ENCODE measurements at regions not wholly inside any gene's neighbourhood (a gene's known extent, or its start where the extent isn't known, plus 50 kb on each side); places are given as distances from the start of the nearest gene placed in this dataset.

GRCh38 chr13:111946214-111946613 is 120.7 kb upstream of the SOX1 start:
- intact Hi-C loops (cut with micrococcal nuclease; ENCODE audit: unreplicated experiment) = no loop called here
- no TSS peak for BruUV-seq (replicated peaks)
- Mint-ChIP-seq H3K9me3 (ENCODE audit: low read depth, unreplicated experiment) (peaks cover 6% of the 10 kb centered on the region), H3K4me3 (ENCODE audit: low read depth, unreplicated experiment) (no peak overlapping the region), H3K27ac (ENCODE audit: unreplicated experiment) (no peak overlapping the region), H3K36me3 (ENCODE audit: insufficient read depth, unreplicated experiment) (no peaks in the 10 kb centered on the region), H3K4me1 (ENCODE audit: low read depth, unreplicated experiment) (no peaks in the 10 kb centered on the region), H3K27me3 (ENCODE audit: unreplicated experiment) (no peaks in the 10 kb centered on the region)
- no peak for TF ChIP-seq CTCF (IDR thresholded peaks at IDR 0.05; ENCODE audit: unreplicated experiment)
- no peak for DNase-seq
- CTCF ChIA-PET = no interaction called here

GRCh38 chr13:111947026-111947810 is 119.7 kb upstream of the SOX1 start:
- Mint-ChIP-seq H3K4me3 (ENCODE audit: low read depth, unreplicated experiment) (no peak overlapping the region), H3K9me3 (ENCODE audit: low read depth, unreplicated experiment) (peaks cover under 1% of the 10 kb centered on the region), H3K4me1 (ENCODE audit: low read depth, unreplicated experiment) (no peaks in the 10 kb centered on the region), H3K36me3 (ENCODE audit: insufficient read depth, unreplicated experiment) (no peaks in the 10 kb centered on the region), H3K27me3 (ENCODE audit: unreplicated experiment) (no peaks in the 10 kb centered on the region), H3K27ac (ENCODE audit: unreplicated experiment) (no peak overlapping the region)
- no peak for TF ChIP-seq CTCF (IDR thresholded peaks at IDR 0.05; ENCODE audit: unreplicated experiment)
- BruUV-seq (replicated peaks) = no TSS peak
- intact Hi-C loops (cut with micrococcal nuclease; ENCODE audit: unreplicated experiment) = no loop called here
- DNase-seq = no peak
- CTCF ChIA-PET = no interaction called here

GRCh38 chr13:111947876-111948275 is 119.1 kb upstream of the SOX1 start:
- no peak overlapping the region for H3K27ac Mint-ChIP-seq (ENCODE audit: unreplicated experiment)
- BruUV-seq (replicated peaks) = no TSS peak
- no peak for TF ChIP-seq CTCF (IDR thresholded peaks at IDR 0.05; ENCODE audit: unreplicated experiment)
- H3K4me3 Mint-ChIP-seq (ENCODE audit: low read depth, unreplicated experiment) = no peak overlapping the region
- no peak for DNase-seq
- CTCF ChIA-PET = no interaction called here
- H3K36me3 Mint-ChIP-seq (ENCODE audit: insufficient read depth, unreplicated experiment) = no peaks in the 10 kb centered on the region
- H3K9me3 Mint-ChIP-seq (ENCODE audit: low read depth, unreplicated experiment) = no peaks in the 10 kb centered on the region
- H3K4me1 Mint-ChIP-seq (ENCODE audit: low read depth, unreplicated experiment) = no peaks in the 10 kb centered on the region
- intact Hi-C loops (cut with micrococcal nuclease; ENCODE audit: unreplicated experiment) = no loop called here
- no peaks in the 10 kb centered on the region for H3K27me3 Mint-ChIP-seq (ENCODE audit: unreplicated experiment)

GRCh38 chr13:111948281-111948680 is 118.7 kb upstream of the SOX1 start:
- no peaks in the 10 kb centered on the region for H3K36me3 Mint-ChIP-seq (ENCODE audit: insufficient read depth, unreplicated experiment)
- no peaks in the 10 kb centered on the region for H3K27me3 Mint-ChIP-seq (ENCODE audit: unreplicated experiment)
- intact Hi-C loops (cut with micrococcal nuclease; ENCODE audit: unreplicated experiment) = no loop called here
- TF ChIP-seq CTCF (IDR thresholded peaks at IDR 0.05; ENCODE audit: unreplicated experiment) = no peak
- CTCF ChIA-PET = no interaction called here
- no peaks in the 10 kb centered on the region for H3K9me3 Mint-ChIP-seq (ENCODE audit: low read depth, unreplicated experiment)
- BruUV-seq (replicated peaks) = no TSS peak
- no peak overlapping the region for H3K27ac Mint-ChIP-seq (ENCODE audit: unreplicated experiment)
- DNase-seq = no peak
- H3K4me3 Mint-ChIP-seq (ENCODE audit: low read depth, unreplicated experiment) = no peak overlapping the region
- H3K4me1 Mint-ChIP-seq (ENCODE audit: low read depth, unreplicated experiment) = no peaks in the 10 kb centered on the region

Data from Calu3 (cell line).